Liver (tissue), 8 donors: ENCODE measurements at regions not wholly inside any gene's neighbourhood (a gene's known extent, or its start where the extent isn't known, plus 50 kb on each side); places are given as distances from the start of the nearest gene placed in this dataset.

Experiments used
- DNase-seq: peaks from one replicate; pipeline ENCODE4 v3.0.0-alpha.2; 2017; ENCODE audit warnings: low spot score
- H3K27ac ChIP-seq, 2 donors: one replicate each; pipeline ENCODE4 v1.7.0; 2013; ENCODE audit warnings: inconsistent platforms in 2 of 2, low read length in 2 of 2, control low read depth in 1 of 2, low read depth in 1 of 2, mild to moderate bottlenecking in 1 of 2
- H3K27me3 ChIP-seq, 4 donors: one replicate each; pipeline versions ENCODE4 v1.6.1 to v1.7.0; 2013; ENCODE audit warnings: low read length in 3 of 4, inconsistent platforms in 1 of 4, mild to moderate bottlenecking in 1 of 4, moderate library complexity in 1 of 4; ENCODE audit not compliant: control insufficient read depth in 4 of 4, insufficient read depth in 4 of 4
- H3K36me3 ChIP-seq, 4 donors: one replicate each; pipeline versions ENCODE4 v1.6.1 to v1.7.0; 2013; ENCODE audit warnings: low read length in 3 of 4, mild to moderate bottlenecking in 3 of 4, low read depth in 1 of 4, moderate library complexity in 1 of 4; ENCODE audit not compliant: control insufficient read depth in 4 of 4, insufficient read depth in 3 of 4
- H3K4me1 ChIP-seq, 4 donors: one replicate each; pipeline versions ENCODE4 v1.6.1 to v1.7.0; 2013; ENCODE audit warnings: low read length in 3 of 4, mild to moderate bottlenecking in 3 of 4, moderate library complexity in 1 of 4; ENCODE audit not compliant: control insufficient read depth in 4 of 4, insufficient read depth in 4 of 4
- H3K4me3 ChIP-seq, 3 donors: one replicate each; pipeline versions ENCODE4 v1.6.1 to v1.7.0; 2013; ENCODE audit warnings: low read length in 3 of 3, control low read depth in 1 of 3, low read depth in 1 of 3, mild to moderate bottlenecking in 1 of 3
- H3K9ac ChIP-seq, 2 donors: one replicate each; pipeline ENCODE4 v1.7.0; 2013; ENCODE audit warnings: low read length in 2 of 2, mild to moderate bottlenecking in 2 of 2, moderate library complexity in 2 of 2, control low read depth in 1 of 2, low read depth in 1 of 2
- H3K9me3 ChIP-seq, 4 donors: one replicate each; pipeline versions ENCODE4 v1.6.1 to v1.7.0; 2013; ENCODE audit warnings: low read length in 3 of 4; ENCODE audit not compliant: control insufficient read depth in 4 of 4
- EGR1 ChIP-seq, 2 donors: IDR thresholded peaks; 2 replicates each; pipeline ENCODE4 v1.6.1; 2016 to 2018; ENCODE audit warnings: antibody characterized with exemption in 2 of 2, low read depth in 2 of 2
- FOXA1 ChIP-seq: IDR thresholded peaks from 2 replicates; pipeline ENCODE4 v1.6.1; 2016; ENCODE audit warnings: antibody characterized with exemption
- FOXA2 ChIP-seq: IDR thresholded peaks from 2 replicates; pipeline ENCODE4 v1.6.1; 2016; ENCODE audit warnings: antibody characterized with exemption
- GABPA ChIP-seq, 2 donors: IDR thresholded peaks in 1 of 2; conservative IDR thresholded peaks in 1 of 2; 2 replicates each; pipeline ENCODE4 v1.6.1; 2016; ENCODE audit warnings: antibody characterized with exemption in 2 of 2, mild to moderate bottlenecking in 1 of 2, moderate library complexity in 1 of 2
- HNF4A ChIP-seq, 2 donors: conservative IDR thresholded peaks; 2 replicates each; pipeline ENCODE4 v1.6.1; 2016; ENCODE audit warnings: antibody characterized with exemption in 2 of 2, mild to moderate bottlenecking in 2 of 2
- HNF4G ChIP-seq: IDR thresholded peaks from 2 replicates; pipeline ENCODE4 v1.6.1; 2016; ENCODE audit warnings: antibody characterized with exemption
- JUND ChIP-seq, 2 donors: IDR thresholded peaks; 2 replicates each; pipeline ENCODE4 v1.6.1; 2016; ENCODE audit warnings: antibody characterized with exemption in 2 of 2
- MAX ChIP-seq: IDR thresholded peaks from 2 replicates; pipeline ENCODE4 v1.6.1; 2016; ENCODE audit warnings: antibody characterized with exemption
- NR2F2 ChIP-seq: IDR thresholded peaks from 2 replicates; pipeline ENCODE4 v1.6.1; 2016; ENCODE audit warnings: antibody characterized with exemption
- RAD21 ChIP-seq, 2 donors: IDR thresholded peaks; 2 replicates each; pipeline ENCODE4 v1.6.1; 2016; ENCODE audit warnings: antibody characterized with exemption in 2 of 2, mild to moderate bottlenecking in 2 of 2
- REST ChIP-seq: IDR thresholded peaks from 2 replicates; pipeline ENCODE4 v1.6.1; 2016; ENCODE audit warnings: antibody characterized with exemption, mild to moderate bottlenecking
- RXRA ChIP-seq, 2 donors: IDR thresholded peaks; 2 replicates each; pipeline ENCODE4 v1.6.1; 2017 to 2018; ENCODE audit warnings: antibody characterized with exemption in 2 of 2, mild to moderate bottlenecking in 1 of 2
- SP1 ChIP-seq: IDR thresholded peaks from 2 replicates; pipeline ENCODE4 v1.6.1; 2018; ENCODE audit warnings: antibody characterized with exemption, mild to moderate bottlenecking
- TAF1 ChIP-seq: conservative IDR thresholded peaks from 2 replicates; pipeline ENCODE4 v1.6.1; 2016; ENCODE audit warnings: antibody characterized with exemption, mild to moderate bottlenecking
- YY1 ChIP-seq: IDR thresholded peaks from 2 replicates; pipeline ENCODE4 v1.6.1; 2016; ENCODE audit warnings: antibody characterized with exemption, mild to moderate bottlenecking
- WGBS: extraction: QIAGEN DNeasy Blood & Tissue Kit; methylation state at CpG from one replicate; pipeline ENCODE4 v1.1.7; 2013; 5-methylcytosine and 5-hydroxymethylcytosine counted together
- TF ChIP-seq, protein P1 (sequence below): IDR thresholded peaks from 2 replicates; pipeline ENCODE4 v1.6.1; 2016; ENCODE audit warnings: antibody characterized with exemption
- TF ChIP-seq, protein P2 (sequence below): fragments of 150-350 bp; IDR thresholded peaks from 2 replicates; pipeline ENCODE4 v1.5.1; 2017; ENCODE audit warnings: improper control_type of control experiment, low read depth, low read length; ENCODE audit not compliant: missing input control
- donor health status: healthy.
- donor health status: healthy.
- donor health status: healthy.
- donor health status: healthy.
- donor health status: healthy.

- no peaks in the 10 kb centered on the region for H3K9me3 ChIP-seq
- no peak overlapping the region for H3K4me3 ChIP-seq
- 56% methylated on average over 6 of the region's 6 CpGs for WGBS
- H3K4me1 ChIP-seq, result peaks cover 0 to 4% (median 0%) of the 10 kb centered on the region in 4 donors
- TF ChIP-seq SP1 (no peak), TAF1 (no peak), RXRA (IDR thresholded peaks at IDR 0.05) (no peak), JUND (IDR thresholded peaks at IDR 0.05) (no peak)
- peaks cover 0 to 11% (median 0%) of the 10 kb centered on the region in 4 donors for H3K27me3 ChIP-seq
- no peak for DNase-seq
- H3K36me3 ChIP-seq, result no peaks in the 10 kb centered on the region
- no peak overlapping the region for H3K27ac ChIP-seq
- no peak overlapping the region for H3K9ac ChIP-seq
Observed at GRCh38 chr12:4168036-4168435, 105.5 kb upstream of the CCND2 start.

- DNase-seq, result no peak
- Histone ChIP-seq H3K27ac (no peak overlapping the region), H3K27me3 (peaks cover 0 to 6% (median 0%) of the 10 kb centered on the region in 4 donors), H3K4me3 (peak overlapping the region in 2 of 3 donors; percentile 10 to 32), H3K9ac (no peak overlapping the region), H3K9me3 (no peaks in the 10 kb centered on the region), H3K4me1 (peaks cover 0 to 4% (median 0%) of the 10 kb centered on the region in 4 donors), H3K36me3 (no peaks in the 10 kb centered on the region)
- TF ChIP-seq NR2F2, result no peak
- TF ChIP-seq, protein P1, sequence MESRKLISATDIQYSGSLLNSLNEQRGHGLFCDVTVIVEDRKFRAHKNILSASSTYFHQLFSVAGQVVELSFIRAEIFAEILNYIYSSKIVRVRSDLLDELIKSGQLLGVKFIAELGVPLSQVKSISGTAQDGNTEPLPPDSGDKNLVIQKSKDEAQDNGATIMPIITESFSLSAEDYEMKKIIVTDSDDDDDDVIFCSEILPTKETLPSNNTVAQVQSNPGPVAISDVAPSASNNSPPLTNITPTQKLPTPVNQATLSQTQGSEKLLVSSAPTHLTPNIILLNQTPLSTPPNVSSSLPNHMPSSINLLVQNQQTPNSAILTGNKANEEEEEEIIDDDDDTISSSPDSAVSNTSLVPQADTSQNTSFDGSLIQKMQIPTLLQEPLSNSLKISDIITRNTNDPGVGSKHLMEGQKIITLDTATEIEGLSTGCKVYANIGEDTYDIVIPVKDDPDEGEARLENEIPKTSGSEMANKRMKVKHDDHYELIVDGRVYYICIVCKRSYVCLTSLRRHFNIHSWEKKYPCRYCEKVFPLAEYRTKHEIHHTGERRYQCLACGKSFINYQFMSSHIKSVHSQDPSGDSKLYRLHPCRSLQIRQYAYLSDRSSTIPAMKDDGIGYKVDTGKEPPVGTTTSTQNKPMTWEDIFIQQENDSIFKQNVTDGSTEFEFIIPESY, result no peak
- TF ChIP-seq REST, result no peak
- TF ChIP-seq JUND (IDR thresholded peaks at IDR 0.05), result no peak
- TF ChIP-seq HNF4G, result no peak
- TF ChIP-seq FOXA2, result no peak
- TF ChIP-seq MAX, result no peak
- no peak for TF ChIP-seq RXRA (IDR thresholded peaks at IDR 0.05)
- TF ChIP-seq, protein P2, sequence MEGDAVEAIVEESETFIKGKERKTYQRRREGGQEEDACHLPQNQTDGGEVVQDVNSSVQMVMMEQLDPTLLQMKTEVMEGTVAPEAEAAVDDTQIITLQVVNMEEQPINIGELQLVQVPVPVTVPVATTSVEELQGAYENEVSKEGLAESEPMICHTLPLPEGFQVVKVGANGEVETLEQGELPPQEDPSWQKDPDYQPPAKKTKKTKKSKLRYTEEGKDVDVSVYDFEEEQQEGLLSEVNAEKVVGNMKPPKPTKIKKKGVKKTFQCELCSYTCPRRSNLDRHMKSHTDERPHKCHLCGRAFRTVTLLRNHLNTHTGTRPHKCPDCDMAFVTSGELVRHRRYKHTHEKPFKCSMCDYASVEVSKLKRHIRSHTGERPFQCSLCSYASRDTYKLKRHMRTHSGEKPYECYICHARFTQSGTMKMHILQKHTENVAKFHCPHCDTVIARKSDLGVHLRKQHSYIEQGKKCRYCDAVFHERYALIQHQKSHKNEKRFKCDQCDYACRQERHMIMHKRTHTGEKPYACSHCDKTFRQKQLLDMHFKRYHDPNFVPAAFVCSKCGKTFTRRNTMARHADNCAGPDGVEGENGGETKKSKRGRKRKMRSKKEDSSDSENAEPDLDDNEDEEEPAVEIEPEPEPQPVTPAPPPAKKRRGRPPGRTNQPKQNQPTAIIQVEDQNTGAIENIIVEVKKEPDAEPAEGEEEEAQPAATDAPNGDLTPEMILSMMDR, result no peak
- TF ChIP-seq TAF1, result no peak
- no peak for TF ChIP-seq GABPA (IDR thresholded peaks at IDR 0.05 in 1 of 2, conservative IDR thresholded peaks at IDR 0.05 in 1 of 2)
- TF ChIP-seq RAD21 (IDR thresholded peaks at IDR 0.05), result no peak
- no peak for TF ChIP-seq SP1
- TF ChIP-seq FOXA1, result no peak
- no peak for TF ChIP-seq HNF4A (conservative IDR thresholded peaks at IDR 0.05)
- TF ChIP-seq EGR1 (IDR thresholded peaks at IDR 0.05; ENCODE audit: low read depth in 2 of 2), result no peak
- no peak for TF ChIP-seq YY1
- 9% methylated on average over 63 of the region's 63 CpGs for WGBS
Observed at GRCh38 chr12:4164559-4165558, 108.7 kb upstream of the CCND2 start.
